ENCODE measurements at regions not wholly inside any gene's neighbourhood (a gene's known extent, or its start where the extent isn't known, plus 50 kb on each side); places are given as distances from the start of the nearest gene placed in this dataset.

DNA sequence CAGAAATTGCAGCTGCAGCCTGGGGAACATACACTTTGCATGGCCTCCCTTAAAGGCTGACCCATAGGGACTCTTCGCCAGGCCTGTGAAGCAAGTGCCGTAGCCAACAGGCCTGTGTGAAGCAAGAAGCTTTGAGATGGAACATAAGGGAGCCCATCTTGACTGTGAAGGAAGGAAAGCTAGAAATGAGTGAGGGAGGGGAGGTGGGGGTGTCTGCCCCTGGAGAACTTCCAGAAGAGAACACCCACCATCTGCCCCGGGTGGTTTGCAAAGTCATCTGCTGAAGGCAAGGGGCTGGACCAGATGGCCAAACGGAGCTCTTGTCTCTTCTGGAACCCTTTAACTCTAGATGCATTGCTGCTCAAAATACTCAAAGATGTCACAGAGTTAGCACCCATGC lies 103.3 kb upstream of the GRIK3 start:
- H3K4me3 Mint-ChIP-seq = no peak overlapping the region
- no peaks in the 10 kb centered on the region for H3K9me3 Mint-ChIP-seq
- peaks cover 43% of the 10 kb centered on the region for H3K27me3 Mint-ChIP-seq
- H3K36me3 Mint-ChIP-seq (ENCODE audit: low read depth) = no peaks in the 10 kb centered on the region
- H3K27ac Mint-ChIP-seq = no peak overlapping the region
- no peaks in the 10 kb centered on the region for H3K4me1 Mint-ChIP-seq
- ATAC-seq (replicated peaks) = no peak

DNA sequence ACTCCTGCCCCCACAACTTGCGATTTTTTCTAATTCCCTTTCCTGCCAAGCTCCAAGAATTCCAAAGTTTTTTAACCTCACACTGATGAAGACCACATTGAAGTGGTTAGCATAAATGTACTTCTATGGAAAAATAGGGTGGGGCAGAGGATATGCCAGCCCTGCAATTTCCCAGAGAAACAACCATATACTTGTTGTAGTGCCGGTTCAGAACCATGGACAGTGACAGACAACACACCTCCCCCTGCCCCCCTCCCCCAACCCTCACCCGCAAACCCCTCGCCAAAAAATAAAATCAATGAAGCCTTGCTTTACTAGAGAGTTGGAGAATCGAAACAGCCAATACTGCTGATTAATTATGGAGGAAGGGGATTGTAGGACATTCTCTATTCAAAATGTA lies 109.5 kb upstream of the GRIK3 start:
- ATAC-seq (replicated peaks) = no peak
- Mint-ChIP-seq H3K4me3 (no peak overlapping the region), H3K27ac (no peak overlapping the region), H3K27me3 (peaks cover 27% of the 10 kb centered on the region), H3K36me3 (ENCODE audit: low read depth) (no peaks in the 10 kb centered on the region), H3K4me1 (no peaks in the 10 kb centered on the region), H3K9me3 (peaks cover 3% of the 10 kb centered on the region)

DNA sequence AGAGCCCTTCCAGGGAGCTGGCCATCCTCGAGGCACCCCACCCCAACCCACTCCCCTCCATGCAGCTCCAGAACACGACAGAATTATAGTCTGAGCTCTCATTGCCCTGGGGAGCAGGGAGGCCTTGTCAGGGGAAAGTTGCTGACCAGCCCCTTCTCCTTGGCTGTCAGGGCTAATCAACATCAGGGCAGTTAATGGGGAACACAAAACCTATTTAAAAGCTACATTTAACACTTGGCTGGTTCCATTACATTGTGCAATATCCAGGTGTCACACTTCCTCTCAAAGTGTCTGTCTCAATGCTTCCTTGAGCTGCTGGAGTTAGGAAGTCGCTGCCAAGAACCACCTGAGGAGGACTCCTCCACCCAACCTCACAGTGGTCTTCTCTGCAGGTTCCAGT lies 111.8 kb upstream of the GRIK3 start:
- H3K36me3 Mint-ChIP-seq (ENCODE audit: low read depth) = no peaks in the 10 kb centered on the region
- no peak overlapping the region for H3K27ac Mint-ChIP-seq
- H3K4me1 Mint-ChIP-seq = no peaks in the 10 kb centered on the region
- no peak for ATAC-seq (replicated peaks)
- no peak overlapping the region for H3K4me3 Mint-ChIP-seq
- peaks cover 23% of the 10 kb centered on the region for H3K27me3 Mint-ChIP-seq
- H3K9me3 Mint-ChIP-seq = peaks cover 3% of the 10 kb centered on the region

DNA sequence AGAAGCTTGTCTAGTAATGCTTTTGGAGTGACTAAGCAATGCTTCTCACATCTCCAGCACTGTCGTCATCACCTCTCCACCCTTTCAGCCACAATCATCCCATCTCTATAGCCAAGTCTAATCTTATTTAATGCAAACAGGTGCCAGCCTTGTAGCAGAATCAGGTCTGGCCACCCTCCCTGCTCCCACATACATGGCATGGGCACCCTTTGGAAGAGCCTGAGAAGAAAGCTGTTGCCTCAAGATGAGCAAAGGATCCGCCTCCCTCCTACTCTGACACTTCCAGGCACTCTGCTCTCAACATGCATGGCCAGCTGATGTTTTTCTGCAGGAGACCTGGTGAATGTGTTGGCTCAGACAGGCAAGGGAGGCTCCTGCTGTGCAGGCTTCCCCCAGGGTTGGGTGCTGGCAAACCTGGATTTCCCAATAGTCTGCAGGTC lies 113.1 kb upstream of the GRIK3 start:
- H3K9me3 Mint-ChIP-seq = peaks cover 3% of the 10 kb centered on the region
- H3K4me3 Mint-ChIP-seq = no peak overlapping the region
- no peaks in the 10 kb centered on the region for H3K4me1 Mint-ChIP-seq
- no peaks in the 10 kb centered on the region for H3K36me3 Mint-ChIP-seq (ENCODE audit: low read depth)
- no peak for ATAC-seq (replicated peaks)
- peaks cover 27% of the 10 kb centered on the region for H3K27me3 Mint-ChIP-seq
- H3K27ac Mint-ChIP-seq = no peak overlapping the region

DNA sequence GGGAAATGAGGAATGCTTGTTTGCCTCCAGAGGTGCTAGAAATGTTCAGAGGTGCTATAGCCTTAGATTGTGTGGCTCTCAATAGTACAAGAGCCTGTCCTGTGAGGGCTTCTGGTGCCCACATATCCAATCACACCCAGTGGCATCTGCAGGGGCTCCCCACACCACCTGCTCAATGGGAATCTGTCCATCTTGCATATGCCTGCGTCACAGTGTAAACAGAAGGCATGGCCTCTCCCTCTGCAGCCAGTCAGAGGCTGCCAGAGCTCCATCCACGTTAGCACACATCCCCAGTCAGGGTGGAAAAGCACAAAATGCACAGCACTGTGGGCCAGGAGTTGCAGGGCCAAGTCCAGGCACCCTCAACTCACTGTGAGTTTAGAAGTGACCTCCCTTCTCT lies 113.6 kb upstream of the GRIK3 start:
- H3K4me1 Mint-ChIP-seq = no peaks in the 10 kb centered on the region
- peaks cover 27% of the 10 kb centered on the region for H3K27me3 Mint-ChIP-seq
- ATAC-seq (replicated peaks) = no peak
- no peak overlapping the region for H3K27ac Mint-ChIP-seq
- no peak overlapping the region for H3K4me3 Mint-ChIP-seq
- peaks cover 3% of the 10 kb centered on the region for H3K9me3 Mint-ChIP-seq
- no peaks in the 10 kb centered on the region for H3K36me3 Mint-ChIP-seq (ENCODE audit: low read depth)

DNA sequence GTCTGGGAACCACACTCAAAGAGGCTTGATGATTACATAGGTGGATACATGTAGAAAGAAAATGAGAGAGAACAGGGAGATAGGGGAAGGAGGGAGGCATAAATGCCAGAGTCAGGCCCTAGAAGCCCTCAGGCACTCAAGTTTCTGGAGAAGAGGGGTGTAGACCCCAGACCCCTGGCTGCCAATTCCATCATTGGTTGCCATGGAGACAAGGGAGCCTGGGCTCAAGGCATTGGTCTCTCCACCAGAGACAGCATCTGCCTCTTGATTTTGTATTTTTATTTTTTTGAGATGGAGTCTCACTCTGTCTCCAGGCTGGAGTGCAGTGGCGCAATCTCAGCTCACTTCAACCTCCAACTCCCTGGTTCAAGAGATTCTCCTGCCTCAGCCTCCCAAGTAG lies 114.3 kb upstream of the GRIK3 start:
- Mint-ChIP-seq H3K4me3 (no peak overlapping the region), H3K27ac (no peak overlapping the region), H3K36me3 (ENCODE audit: low read depth) (no peaks in the 10 kb centered on the region), H3K4me1 (no peaks in the 10 kb centered on the region), H3K9me3 (peaks cover 3% of the 10 kb centered on the region), H3K27me3 (peaks cover 27% of the 10 kb centered on the region)
- no peak for ATAC-seq (replicated peaks)

DNA sequence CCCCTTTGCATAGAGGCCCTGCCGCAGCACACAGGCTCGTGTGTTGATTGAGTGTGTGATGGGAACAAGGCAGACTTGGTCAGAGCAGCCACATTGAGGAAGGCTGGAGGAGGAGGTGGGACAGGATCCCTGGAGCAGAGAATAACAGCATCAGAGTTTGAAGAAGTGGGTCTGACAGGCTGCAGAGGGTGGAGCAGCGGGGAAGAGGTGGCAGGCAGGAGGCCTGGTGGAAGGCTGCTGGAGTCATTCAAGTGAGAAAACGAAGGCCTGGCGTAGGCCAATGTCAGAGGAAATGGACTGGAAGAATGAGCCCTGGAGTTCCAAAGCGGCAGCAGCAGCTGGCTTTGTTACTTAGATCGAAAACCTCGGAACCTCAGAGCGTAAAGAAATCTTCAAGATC lies 115.0 kb upstream of the GRIK3 start:
- H3K9me3 Mint-ChIP-seq = peaks cover 3% of the 10 kb centered on the region
- no peaks in the 10 kb centered on the region for H3K4me1 Mint-ChIP-seq
- ATAC-seq (replicated peaks) = no peak
- no peaks in the 10 kb centered on the region for H3K36me3 Mint-ChIP-seq (ENCODE audit: low read depth)
- no peak overlapping the region for H3K27ac Mint-ChIP-seq
- H3K27me3 Mint-ChIP-seq = peaks cover 30% of the 10 kb centered on the region
- H3K4me3 Mint-ChIP-seq = no peak overlapping the region

DNA sequence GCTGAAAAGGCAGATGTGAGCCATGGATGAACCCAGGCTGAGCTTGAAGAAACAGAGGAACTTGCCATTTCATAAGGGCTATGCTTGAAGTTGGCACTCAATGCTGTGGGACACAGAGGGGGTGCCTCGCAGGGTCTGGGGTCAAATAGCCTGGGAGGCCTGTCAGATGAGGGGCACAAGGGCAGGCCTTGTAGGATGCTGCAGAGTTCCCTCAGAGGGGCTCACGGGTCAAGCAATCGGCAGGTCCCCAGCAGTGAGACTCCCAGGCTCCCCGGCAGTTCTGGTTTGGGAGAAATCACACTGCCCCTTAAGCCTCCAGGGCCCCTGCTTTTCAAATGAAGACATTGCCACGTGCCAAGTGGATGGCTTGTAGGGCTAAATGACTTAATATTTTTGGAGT lies 116.7 kb upstream of the GRIK3 start:
- Mint-ChIP-seq H3K27me3 (peaks cover 37% of the 10 kb centered on the region), H3K4me1 (no peaks in the 10 kb centered on the region), H3K27ac (no peak overlapping the region), H3K36me3 (ENCODE audit: low read depth) (no peaks in the 10 kb centered on the region), H3K4me3 (no peak overlapping the region), H3K9me3 (no peaks in the 10 kb centered on the region)
- ATAC-seq (replicated peaks) = no peak

DNA sequence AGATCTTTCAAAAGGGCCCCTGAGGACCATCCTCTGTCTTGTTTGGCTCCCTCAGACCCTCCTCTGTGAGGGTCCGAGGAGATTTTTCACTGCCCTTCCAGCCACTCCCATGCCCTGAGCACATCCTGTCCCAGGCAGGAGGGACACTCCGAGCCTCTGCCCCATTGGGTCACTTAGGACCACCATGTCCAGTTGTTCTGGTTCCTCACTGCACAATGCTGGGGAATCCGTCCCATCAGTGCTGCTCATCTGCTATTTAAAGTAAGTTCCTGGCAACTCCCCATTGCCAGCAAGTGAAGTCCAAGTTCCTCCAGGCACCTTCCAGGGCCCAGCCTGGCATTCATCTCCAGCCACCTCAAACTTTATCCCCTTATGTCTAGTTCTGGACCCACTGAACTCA lies 117.5 kb upstream of the GRIK3 start:
- Mint-ChIP-seq H3K4me1 (no peaks in the 10 kb centered on the region), H3K4me3 (no peak overlapping the region), H3K9me3 (no peaks in the 10 kb centered on the region), H3K36me3 (ENCODE audit: low read depth) (no peaks in the 10 kb centered on the region), H3K27me3 (peaks cover 36% of the 10 kb centered on the region), H3K27ac (no peak overlapping the region)
- ATAC-seq (replicated peaks) = no peak

DNA sequence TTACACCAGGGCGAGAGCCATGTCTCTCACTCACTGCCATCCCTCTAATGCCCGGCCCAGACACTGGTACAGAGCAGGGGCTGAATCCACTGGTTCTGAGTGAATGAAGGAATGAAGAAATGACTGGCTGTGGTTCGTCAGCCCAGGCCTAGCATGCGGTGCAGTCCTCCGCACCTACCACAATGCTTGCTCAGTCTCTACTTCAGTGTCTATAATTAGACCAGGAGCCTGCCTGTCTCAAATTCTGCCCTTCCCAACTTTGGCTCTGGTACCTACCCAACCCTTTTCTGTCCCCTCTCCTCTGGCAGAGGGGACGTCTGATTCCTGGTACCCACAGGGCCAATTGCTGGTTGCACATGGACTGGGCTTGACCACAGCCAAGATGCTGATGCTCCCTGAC lies 118.2 kb upstream of the GRIK3 start:
- H3K4me1 Mint-ChIP-seq = no peaks in the 10 kb centered on the region
- no peak overlapping the region for H3K4me3 Mint-ChIP-seq
- no peaks in the 10 kb centered on the region for H3K9me3 Mint-ChIP-seq
- peaks cover 29% of the 10 kb centered on the region for H3K27me3 Mint-ChIP-seq
- ATAC-seq (replicated peaks) = no peak
- H3K27ac Mint-ChIP-seq = no peak overlapping the region
- no peaks in the 10 kb centered on the region for H3K36me3 Mint-ChIP-seq (ENCODE audit: low read depth)

GRCh38 chr1:37153116-37154100 lies 119.1 kb upstream of the GRIK3 start:
- ATAC-seq (replicated peaks) = no peak
- Mint-ChIP-seq H3K4me1 (no peaks in the 10 kb centered on the region), H3K4me3 (no peak overlapping the region), H3K27me3 (peaks cover 29% of the 10 kb centered on the region), H3K27ac (no peak overlapping the region), H3K36me3 (ENCODE audit: low read depth) (no peaks in the 10 kb centered on the region), H3K9me3 (no peaks in the 10 kb centered on the region)

DNA sequence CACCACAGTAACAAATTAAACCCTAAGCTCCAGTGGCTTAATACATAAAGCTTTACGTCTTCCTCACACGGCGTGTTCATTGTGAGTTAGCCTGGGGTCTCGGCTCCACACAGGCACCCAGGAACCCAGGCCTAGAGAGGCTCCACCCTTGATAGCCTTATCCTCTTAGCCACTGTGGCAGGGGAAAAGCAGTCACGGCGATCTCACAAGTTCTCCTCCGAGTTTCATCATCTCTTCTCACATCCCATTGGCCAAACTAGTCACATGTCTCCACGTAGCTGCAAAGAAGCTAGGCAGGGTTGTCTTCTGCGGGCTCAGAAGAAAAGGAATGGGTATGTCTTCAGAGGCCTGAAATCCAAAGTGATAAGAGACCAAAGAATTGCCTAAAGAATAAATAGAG lies 122.3 kb upstream of the GRIK3 start:
- no peaks in the 10 kb centered on the region for H3K9me3 Mint-ChIP-seq
- ATAC-seq (replicated peaks) = no peak
- no peak overlapping the region for H3K27ac Mint-ChIP-seq
- H3K4me3 Mint-ChIP-seq = no peak overlapping the region
- H3K27me3 Mint-ChIP-seq = peaks cover 32% of the 10 kb centered on the region
- no peaks in the 10 kb centered on the region for H3K4me1 Mint-ChIP-seq
- H3K36me3 Mint-ChIP-seq (ENCODE audit: low read depth) = no peaks in the 10 kb centered on the region

- Mint-ChIP-seq H3K27me3 (peaks cover 25% of the 10 kb centered on the region), H3K36me3 (ENCODE audit: low read depth) (no peaks in the 10 kb centered on the region), H3K4me1 (no peaks in the 10 kb centered on the region), H3K27ac (no peak overlapping the region), H3K4me3 (no peak overlapping the region), H3K9me3 (no peaks in the 10 kb centered on the region)
- no peak for ATAC-seq (replicated peaks)
Observed at GRCh38 chr1:37157634-37158033, 123.3 kb upstream of the GRIK3 start.

DNA sequence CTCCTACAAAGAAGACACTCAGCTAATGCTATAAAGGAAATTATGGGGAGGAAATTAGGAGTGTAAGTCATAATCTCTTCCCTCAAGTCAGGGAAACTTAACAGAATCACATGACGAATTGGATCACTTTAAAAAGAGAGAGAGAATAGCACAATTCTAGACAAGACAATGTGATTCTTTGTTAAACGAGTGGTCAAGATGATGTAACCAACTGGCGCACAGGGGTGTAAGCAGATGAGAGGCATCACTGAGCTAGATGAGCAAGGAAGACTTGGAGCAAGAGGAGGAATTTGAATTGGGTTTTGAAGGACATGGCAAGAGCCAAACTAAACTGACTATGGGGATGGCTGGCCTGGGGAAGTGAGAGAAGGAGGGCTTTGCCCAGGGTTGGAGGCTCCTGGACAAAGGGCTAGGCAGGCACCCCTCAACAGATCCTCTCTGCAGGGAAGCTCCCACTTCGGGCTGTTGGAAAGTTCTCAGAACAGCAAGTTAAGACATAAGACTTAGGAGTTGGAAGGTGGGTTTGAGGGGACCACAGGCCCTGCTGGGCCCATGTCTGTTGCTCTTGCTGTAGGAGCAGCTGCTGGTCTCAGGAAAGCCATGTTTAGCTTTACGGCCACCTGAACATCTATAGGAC lies 123.9 kb upstream of the GRIK3 start:
- Mint-ChIP-seq H3K27ac (no peak overlapping the region), H3K36me3 (ENCODE audit: low read depth) (no peaks in the 10 kb centered on the region), H3K4me1 (no peaks in the 10 kb centered on the region), H3K27me3 (peaks cover 25% of the 10 kb centered on the region), H3K9me3 (no peaks in the 10 kb centered on the region), H3K4me3 (no peak overlapping the region)
- no peak for ATAC-seq (replicated peaks)

DNA sequence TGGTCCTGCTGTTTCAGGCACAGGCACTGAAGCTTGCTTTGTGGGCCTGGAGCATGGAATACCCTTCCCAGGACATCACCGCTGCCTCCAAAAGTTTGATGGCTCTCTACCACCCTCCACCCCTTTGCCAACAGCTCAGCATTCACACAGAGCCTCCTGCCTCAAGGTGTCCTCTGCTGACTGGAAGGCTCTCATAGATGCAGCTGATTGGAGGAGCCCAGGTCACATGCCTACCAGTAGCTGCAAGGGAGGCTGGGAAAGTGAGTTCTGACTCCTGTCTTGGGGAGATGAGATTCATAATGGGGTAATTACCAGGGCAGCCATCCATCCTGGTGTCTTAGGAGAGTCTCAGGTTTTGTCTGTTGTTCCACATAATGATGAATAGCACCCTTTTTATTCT lies 124.8 kb upstream of the GRIK3 start:
- Mint-ChIP-seq H3K9me3 (no peaks in the 10 kb centered on the region), H3K4me3 (no peak overlapping the region), H3K4me1 (no peaks in the 10 kb centered on the region), H3K36me3 (ENCODE audit: low read depth) (no peaks in the 10 kb centered on the region), H3K27me3 (peaks cover 22% of the 10 kb centered on the region), H3K27ac (no peak overlapping the region)
- no peak for ATAC-seq (replicated peaks)

All from activated T-helper 17 cell treated with anti-CD3 and anti-CD28 coated beads, Interleukin-2, amount 50 U/mL, for 72 hours (primary cell).